Sigmoid colon (tissue), 6 donors: ENCODE measurements at regions not wholly inside any gene's neighbourhood (a gene's known extent, or its start where the extent isn't known, plus 50 kb on each side); places are given as distances from the start of the nearest gene placed in this dataset.

Source experiments
- DNase-seq: peaks from one replicate; pipeline ENCODE4 v3.0.0-alpha.2; 2019
- H3K27ac ChIP-seq, 4 donors: fragments of 200-600 bp; sonication (generic); one replicate each; pipeline ENCODE4 v1.5.1; 2016 to 2019; ENCODE audit warnings: mild to moderate bottlenecking in 1 of 4
- H3K27me3 ChIP-seq, 3 donors: fragments of 200-600 bp; sonication (generic); one replicate each; pipeline ENCODE4 v1.5.1; 2019; ENCODE audit warnings: mild to moderate bottlenecking in 1 of 3
- H3K36me3 ChIP-seq, 4 donors: fragments of 200-600 bp; sonication (generic); one replicate each; pipeline ENCODE4 v1.5.1; 2016 to 2019
- H3K4me1 ChIP-seq, 4 donors: fragments of 200-600 bp; sonication (generic); one replicate each; pipeline ENCODE4 v1.5.1; 2017 to 2019
- H3K4me3 ChIP-seq, 4 donors: fragments of 200-600 bp; sonication (generic); one replicate each; pipeline ENCODE4 v1.5.1; 2017 to 2019; ENCODE audit warnings: mild to moderate bottlenecking in 2 of 4, moderate library complexity in 1 of 4
- H3K9me3 ChIP-seq, 4 donors: fragments of 200-600 bp in 3 of 4; sonication (generic) in 3 of 4; one replicate each; pipeline versions ENCODE4 v1.5.1 to v1.6.1; 2013 to 2019
- CTCF ChIP-seq, 4 experiments: fragments of 450-650 bp in 3 of 4; fragments of 200-600 bp in 1 of 4; IDR thresholded peaks; one replicate each; pipeline ENCODE4 v1.5.1; 2016 to 2019; ENCODE audit warnings: antibody characterized with exemption in 4 of 4, mild to moderate bottlenecking in 3 of 4, moderate library complexity in 2 of 4
- EP300 ChIP-seq, 4 donors: sonication (generic); formaldehyde crosslinking; IDR thresholded peaks; one replicate each; pipeline ENCODE4 v1.6.1; 2017; ENCODE audit warnings: antibody characterized with exemption in 4 of 4
- POLR2A ChIP-seq, 2 donors: fragments of 450-650 bp; IDR thresholded peaks; one replicate each; pipeline ENCODE4 v1.6.1; 2016; ENCODE audit warnings: antibody characterized with exemption in 2 of 2, mild to moderate bottlenecking in 2 of 2, moderate library complexity in 2 of 2
- POLR2AphosphoS5 ChIP-seq, 4 donors: sonication (generic); formaldehyde crosslinking; IDR thresholded peaks; one replicate each; pipeline ENCODE4 v1.6.1; 2017; ENCODE audit warnings: antibody characterized with exemption in 4 of 4
- WGBS, 2 donors: extraction: QIAGEN DNeasy Blood & Tissue Kit; methylation state at CpG; one replicate each; pipeline ENCODE4 v1.1.7; 2013; 5-methylcytosine and 5-hydroxymethylcytosine counted together
- intact Hi-C: fragments of 100-400 bp; cut with DNase I; formaldehyde crosslinking; loops from one replicate; pipeline ENCODE4 v1.15.1; 2023
- donor health status: healthy with polysubstance abuse.
- donor health status: healthy.

- no peak for DNase-seq
- H3K36me3 ChIP-seq, result no peaks in the 10 kb centered on the region
- intact Hi-C loops, result no loop called here
- no peak for TF ChIP-seq POLR2AphosphoS5 (IDR thresholded peaks at IDR 0.05)
- no peak for TF ChIP-seq POLR2A (IDR thresholded peaks at IDR 0.05)
- TF ChIP-seq EP300 (IDR thresholded peaks at IDR 0.05), result no peak
- TF ChIP-seq CTCF (IDR thresholded peaks at IDR 0.05), result no peak
- no peaks in the 10 kb centered on the region for H3K9me3 ChIP-seq
- H3K4me1 ChIP-seq, result no peaks in the 10 kb centered on the region
- WGBS, 2 donors, result 36 to 61% methylated on average over 1 of the region's 1 CpG
- H3K4me3 ChIP-seq, result no peak overlapping the region
- no peak overlapping the region for H3K27ac ChIP-seq
- H3K27me3 ChIP-seq, result no peaks in the 10 kb centered on the region
Observed at GRCh38 chr10:80753612-80754011, 215.9 kb downstream of the SH2D4B start.

DNA sequence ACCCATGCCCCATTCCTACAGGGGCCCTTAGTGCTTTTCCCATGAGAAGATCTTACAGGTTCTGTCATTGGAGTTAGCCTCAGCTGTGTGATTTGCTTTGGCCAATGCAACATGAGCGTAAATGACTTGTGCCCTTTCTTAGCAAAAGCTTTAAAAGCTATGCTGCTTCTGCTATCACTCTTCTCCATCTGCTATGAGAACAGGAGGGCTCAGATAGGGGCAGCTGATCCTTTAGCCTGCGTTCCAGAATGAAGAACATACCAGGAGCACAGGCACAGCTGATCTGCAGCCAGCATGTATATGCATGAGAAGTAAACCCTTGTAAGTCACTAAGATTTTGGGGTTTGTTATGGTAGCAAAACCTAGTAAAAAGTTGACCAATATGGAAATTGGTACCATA lies 218.2 kb downstream of the SH2D4B start:
- H3K27me3 ChIP-seq, result no peaks in the 10 kb centered on the region
- DNase-seq, result no peak
- no peaks in the 10 kb centered on the region for H3K36me3 ChIP-seq
- H3K27ac ChIP-seq, result no peak overlapping the region
- no peaks in the 10 kb centered on the region for H3K4me1 ChIP-seq
- TF ChIP-seq CTCF (IDR thresholded peaks at IDR 0.05) (no peak), POLR2A (IDR thresholded peaks at IDR 0.05) (no peak), POLR2AphosphoS5 (IDR thresholded peaks at IDR 0.05) (no peak), EP300 (IDR thresholded peaks at IDR 0.05) (no peak)
- intact Hi-C loops, result no loop called here
- H3K9me3 ChIP-seq, result no peaks in the 10 kb centered on the region
- 86 to 88% methylated on average over 2 of the region's 2 CpGs for WGBS, 2 donors
- H3K4me3 ChIP-seq, result no peak overlapping the region

- Histone ChIP-seq H3K9me3 (no peaks in the 10 kb centered on the region), H3K36me3 (no peaks in the 10 kb centered on the region), H3K4me1 (no peaks in the 10 kb centered on the region), H3K27me3 (no peaks in the 10 kb centered on the region), H3K27ac (no peak overlapping the region), H3K4me3 (no peak overlapping the region)
- 89 to 92% methylated on average over 5 of the region's 5 CpGs for WGBS, 2 donors
- DNase-seq, result no peak
- no peak for TF ChIP-seq EP300 (IDR thresholded peaks at IDR 0.05)
- TF ChIP-seq CTCF (IDR thresholded peaks at IDR 0.05), result no peak
- no peak for TF ChIP-seq POLR2A (IDR thresholded peaks at IDR 0.05)
- TF ChIP-seq POLR2AphosphoS5 (IDR thresholded peaks at IDR 0.05), result no peak
- intact Hi-C loops, result no loop called here
Observed at GRCh38 chr10:80759693-80760092, 222.0 kb downstream of the SH2D4B start.

- Histone ChIP-seq H3K4me3 (no peak overlapping the region), H3K27ac (no peak overlapping the region), H3K27me3 (no peaks in the 10 kb centered on the region), H3K4me1 (no peaks in the 10 kb centered on the region), H3K36me3 (no peaks in the 10 kb centered on the region), H3K9me3 (no peaks in the 10 kb centered on the region)
- DNase-seq, result no peak
- TF ChIP-seq POLR2A (IDR thresholded peaks at IDR 0.05) (no peak), EP300 (IDR thresholded peaks at IDR 0.05) (no peak), CTCF (IDR thresholded peaks at IDR 0.05) (no peak), POLR2AphosphoS5 (IDR thresholded peaks at IDR 0.05) (no peak)
- WGBS, 2 donors, result 64 to 76% methylated on average over 2 of the region's 2 CpGs
- intact Hi-C loops, result no loop called here
Observed at GRCh38 chr10:80760914-80761371, 223.2 kb downstream of the SH2D4B start.

GRCh38 chr10:80767963-80768362 lies 230.3 kb downstream of the SH2D4B start:
- WGBS, 2 donors, result 34 to 49% methylated on average over 1 of the region's 1 CpG
- no peak for DNase-seq
- no peak overlapping the region for H3K27ac ChIP-seq
- no peaks in the 10 kb centered on the region for H3K27me3 ChIP-seq
- TF ChIP-seq POLR2AphosphoS5 (IDR thresholded peaks at IDR 0.05) (no peak), POLR2A (IDR thresholded peaks at IDR 0.05) (no peak), CTCF (IDR thresholded peaks at IDR 0.05) (no peak), EP300 (IDR thresholded peaks at IDR 0.05) (no peak)
- H3K9me3 ChIP-seq, result no peaks in the 10 kb centered on the region
- intact Hi-C loops, result no loop called here
- no peak overlapping the region for H3K4me3 ChIP-seq
- no peaks in the 10 kb centered on the region for H3K36me3 ChIP-seq
- H3K4me1 ChIP-seq, result no peaks in the 10 kb centered on the region
